Astrocyte (in vitro differentiated cells and primary cell): ENCODE measurements at regions not wholly inside any gene's neighbourhood (a gene's known extent, or its start where the extent isn't known, plus 50 kb on each side); places are given as distances from the start of the nearest gene placed in this dataset.

Experiments used
- DNase-seq: peaks from one replicate; pipeline ENCODE4 v3.0.0-alpha.2; 2010; ENCODE audit warnings: low read depth
- FAIRE-seq: peaks from 2 replicates; lab custom pipeline; 2011; peaks lifted over from hg19 to GRCh38; lab: Jason Lieb, UNC
- H2AFZ ChIP-seq: 2 replicates; pipeline ENCODE4 v1.6.0; 2012; ENCODE audit warnings: low read depth, low read length, inconsistent platforms
- H3K27ac ChIP-seq: 2 replicates; pipeline ENCODE4 v1.5.1; 2011; ENCODE audit warnings: low read depth, low read length, inconsistent platforms
- H3K27me3 ChIP-seq: 2 replicates; pipeline ENCODE4 v1.6.0; 2011; ENCODE audit warnings: low read length, inconsistent platforms; ENCODE audit not compliant: insufficient read depth
- H3K36me3 ChIP-seq: 2 replicates; pipeline ENCODE4 v1.5.1; 2011; ENCODE audit warnings: low read length, inconsistent platforms; ENCODE audit not compliant: insufficient read depth
- H3K4me1 ChIP-seq: 2 replicates; pipeline ENCODE4 v1.5.1; 2011; ENCODE audit warnings: low read length, inconsistent platforms; ENCODE audit not compliant: insufficient read depth
- H3K4me2 ChIP-seq: 2 replicates; pipeline ENCODE4 v1.6.0; 2012; ENCODE audit warnings: low read length, inconsistent platforms
- H3K4me3 ChIP-seq: 2 replicates; pipeline ENCODE4 v1.5.1; 2011; ENCODE audit warnings: low read depth, mild to moderate bottlenecking, low read length, inconsistent platforms; ENCODE audit not compliant: insufficient read depth
- H3K79me2 ChIP-seq: 2 replicates; pipeline ENCODE4 v1.6.0; 2012; ENCODE audit warnings: mild to moderate bottlenecking, low read length, inconsistent platforms; ENCODE audit not compliant: insufficient read depth
- H3K9ac ChIP-seq: 2 replicates; pipeline ENCODE4 v1.6.0; 2012; ENCODE audit warnings: mild to moderate bottlenecking, low read length, inconsistent platforms
- H3K9me3 ChIP-seq: 2 replicates; pipeline ENCODE4 v1.5.1; 2012; ENCODE audit warnings: low read depth, mild to moderate bottlenecking, low read length, inconsistent platforms; ENCODE audit not compliant: insufficient read depth
- H4K20me1 ChIP-seq: 2 replicates; pipeline ENCODE4 v1.6.0; 2012; ENCODE audit warnings: low read length, inconsistent platforms; ENCODE audit not compliant: insufficient read depth
- H3K27ac Mint-ChIP-seq: one replicate; pipeline ENCODE4 v1.8.0; 2021; ENCODE audit warnings: mild to moderate bottlenecking, mixed read lengths; ENCODE audit not compliant: unreplicated experiment
- H3K27me3 Mint-ChIP-seq: one replicate; pipeline ENCODE4 v1.8.0; 2021; ENCODE audit warnings: low read depth, mixed read lengths; ENCODE audit not compliant: unreplicated experiment
- H3K36me3 Mint-ChIP-seq: one replicate; pipeline ENCODE4 v1.8.0; 2021; ENCODE audit warnings: low read depth, mixed read lengths; ENCODE audit not compliant: unreplicated experiment
- H3K4me1 Mint-ChIP-seq: one replicate; pipeline ENCODE4 v1.8.0; 2021; ENCODE audit warnings: low read depth, mixed read lengths; ENCODE audit not compliant: unreplicated experiment
- H3K4me3 Mint-ChIP-seq: one replicate; pipeline ENCODE4 v1.8.0; 2021; ENCODE audit warnings: mild to moderate bottlenecking, moderate library complexity, mixed read lengths; ENCODE audit not compliant: unreplicated experiment
- H3K9me3 Mint-ChIP-seq: one replicate; pipeline ENCODE4 v1.8.0; 2021; ENCODE audit warnings: mild to moderate bottlenecking, mixed read lengths; ENCODE audit not compliant: unreplicated experiment
- CTCF ChIP-seq: IDR thresholded peaks from 2 replicates; pipeline ENCODE4 v1.5.1; 2011; ENCODE audit warnings: low read depth, mild to moderate bottlenecking, inconsistent platforms, low read length, moderate library complexity; ENCODE audit not compliant: insufficient read depth
- EZH2 ChIP-seq: IDR thresholded peaks from 2 replicates; pipeline ENCODE4 v1.6.1; 2012; ENCODE audit warnings: mild to moderate bottlenecking, low read length, inconsistent platforms; ENCODE audit not compliant: insufficient read depth

- no peaks in the 10 kb centered on the region for H3K36me3 ChIP-seq
- Mint-ChIP-seq H3K27ac (no peak overlapping the region), H3K36me3 (no peaks in the 10 kb centered on the region), H3K27me3 (no peaks in the 10 kb centered on the region), H3K9me3 (no peaks in the 10 kb centered on the region), H3K4me1 (no peaks in the 10 kb centered on the region), H3K4me3 (no peak overlapping the region)
- FAIRE-seq = peak; percentile 86
- no peaks in the 10 kb centered on the region for H3K79me2 ChIP-seq
- no peak overlapping the region for H2AFZ ChIP-seq
- no peak for DNase-seq
- H3K9me3 ChIP-seq = no peaks in the 10 kb centered on the region
- no peak for TF ChIP-seq CTCF
- TF ChIP-seq EZH2 = no peak
- no peaks in the 10 kb centered on the region for H3K27me3 ChIP-seq
- H3K27ac ChIP-seq = no peak overlapping the region
- H3K4me2 ChIP-seq = no peak overlapping the region
- no peaks in the 10 kb centered on the region for H4K20me1 ChIP-seq
- H3K9ac ChIP-seq = no peak overlapping the region
- H3K4me1 ChIP-seq = no peaks in the 10 kb centered on the region
- H3K4me3 ChIP-seq = no peak overlapping the region
Observed at GRCh38 chrX:127324128-127324527, 504.6 kb downstream of the PRR32 start.
